A673 (cell line): ENCODE measurements at regions not wholly inside any gene's neighbourhood (a gene's known extent, or its start where the extent isn't known, plus 50 kb on each side); places are given as distances from the start of the nearest gene placed in this dataset.

Experiments
- BruUV-seq: library from RNA; stranded (reverse); fragments of 400-500 nt; replicated peaks from 2 replicates; lab custom pipeline; 2021; lab: Mats Ljungman, UMichigan
- CTCF ChIA-PET: fragments of 300-600 bp; sonication (Branson Sonifier 250); formaldehyde crosslinking; loops from one replicate; lab custom pipeline; 2022; ENCODE audit warnings: antibody characterized with exemption; lab: Charles Lee
- POLR2A ChIA-PET: fragments of 300-600 bp; sonication (Branson Sonifier 250); formaldehyde crosslinking; loops from one replicate; lab custom pipeline; 2022; ENCODE audit warnings: antibody characterized with exemption; ENCODE audit not compliant: low non-redundant PET; lab: Charles Lee
- DNase-seq: peaks from one replicate; pipeline ENCODE4 v3.0.0-alpha.2; 2015; ENCODE audit warnings: low spot score
- H3K27ac ChIP-seq: fragments of 200-600 bp; sonication (generic); 2 replicates; pipeline ENCODE4 v1.5.1; 2016; ENCODE audit warnings: mixed run types, low read depth, mild to moderate bottlenecking, mixed read lengths, antibody characterized with exemption, low read length; ENCODE audit not compliant: poor library complexity, severe bottlenecking
- H3K27me3 ChIP-seq: fragments of 200-600 bp; sonication (generic); replicated peaks from 2 replicates; pipeline ENCODE4 v1.6.1; 2017; ENCODE audit warnings: mixed run types, low read depth, mild to moderate bottlenecking, mixed read lengths, antibody characterized with exemption, low read length; ENCODE audit not compliant: insufficient read depth, poor library complexity
- H3K36me3 ChIP-seq: fragments of 200-600 bp; sonication (generic); 2 replicates; pipeline ENCODE4 v1.6.1; 2016; ENCODE audit warnings: mixed run types, mild to moderate bottlenecking, mixed read lengths, antibody characterized with exemption, low read length; ENCODE audit not compliant: insufficient read depth, poor library complexity, severe bottlenecking
- H3K4me1 ChIP-seq: fragments of 200-600 bp; sonication (generic); 2 replicates; pipeline ENCODE4 v1.6.1; 2017; ENCODE audit warnings: mixed run types, mild to moderate bottlenecking, mixed read lengths, antibody characterized with exemption, low read length; ENCODE audit not compliant: insufficient read depth, poor library complexity, severe bottlenecking
- H3K4me3 ChIP-seq: fragments of 200-600 bp; sonication (generic); 2 replicates; pipeline ENCODE4 v1.5.1; 2016; ENCODE audit warnings: low read depth, mixed run types, mild to moderate bottlenecking, mixed read lengths, low read length; ENCODE audit not compliant: poor library complexity, severe bottlenecking
- H3K9me3 ChIP-seq: fragments of 200-600 bp; sonication (generic); 2 replicates; pipeline ENCODE4 v1.6.1; 2016; ENCODE audit warnings: mixed run types, low read depth, mild to moderate bottlenecking, mixed read lengths, antibody characterized with exemption, low read length; ENCODE audit not compliant: poor library complexity, severe bottlenecking
- EZH2 ChIP-seq: fragments of 200-600 bp; sonication (generic); IDR thresholded peaks from 2 replicates; pipeline ENCODE4 v1.6.1; 2017; ENCODE audit warnings: borderline replicate concordance, low read depth, mild to moderate bottlenecking, mixed read lengths, antibody characterized with exemption, low read length; ENCODE audit not compliant: poor library complexity, severe bottlenecking
- intact Hi-C: fragments of 100-400 bp; cut with micrococcal nuclease; formaldehyde crosslinking; loops from one replicate; pipeline ENCODE4 v1.10.0; 2022; ENCODE audit not compliant: unreplicated experiment
- TF ChIP-seq, protein P1 (sequence below): fragments of 300-800, 200-600 bp; sonication (generic); conservative IDR thresholded peaks from 2 replicates; pipeline ENCODE4 v1.5.1; 2017; ENCODE audit warnings: low read depth, mild to moderate bottlenecking, antibody characterized with exemption, low read length, moderate library complexity, mixed read lengths

DNA sequence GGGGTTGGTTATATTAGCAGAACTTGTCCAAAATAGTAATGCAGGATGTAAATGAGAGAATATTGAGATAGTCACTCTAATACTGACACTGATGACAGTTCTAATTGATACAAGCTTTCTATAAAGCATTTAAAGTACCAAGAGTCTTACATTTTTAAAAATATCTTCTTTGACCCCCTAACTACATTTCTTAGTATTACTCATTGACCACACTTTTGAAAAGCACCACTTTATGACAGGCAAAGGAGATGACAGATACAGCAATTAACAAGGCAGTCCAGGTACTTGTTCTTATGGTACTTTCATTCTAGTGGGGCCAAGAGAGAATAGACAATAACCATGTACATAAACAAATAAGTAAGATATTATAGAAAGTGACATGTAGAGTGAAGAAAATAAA lies 139.4 kb upstream of the EYA4 start:
- Histone ChIP-seq H3K9me3 (no peaks in the 10 kb centered on the region), H3K27me3 (no peaks in the 10 kb centered on the region), H3K4me1 (peaks cover 30% of the 10 kb centered on the region), H3K27ac (no peak overlapping the region), H3K4me3 (no peak overlapping the region), H3K36me3 (no peaks in the 10 kb centered on the region)
- ChIA-PET CTCF (no interaction called here), POLR2A (no interaction called here)
- intact Hi-C loops, result no loop called here
- DNase-seq, result no peak
- BruUV-seq, result no TSS peak
- TF ChIP-seq, protein P1, sequence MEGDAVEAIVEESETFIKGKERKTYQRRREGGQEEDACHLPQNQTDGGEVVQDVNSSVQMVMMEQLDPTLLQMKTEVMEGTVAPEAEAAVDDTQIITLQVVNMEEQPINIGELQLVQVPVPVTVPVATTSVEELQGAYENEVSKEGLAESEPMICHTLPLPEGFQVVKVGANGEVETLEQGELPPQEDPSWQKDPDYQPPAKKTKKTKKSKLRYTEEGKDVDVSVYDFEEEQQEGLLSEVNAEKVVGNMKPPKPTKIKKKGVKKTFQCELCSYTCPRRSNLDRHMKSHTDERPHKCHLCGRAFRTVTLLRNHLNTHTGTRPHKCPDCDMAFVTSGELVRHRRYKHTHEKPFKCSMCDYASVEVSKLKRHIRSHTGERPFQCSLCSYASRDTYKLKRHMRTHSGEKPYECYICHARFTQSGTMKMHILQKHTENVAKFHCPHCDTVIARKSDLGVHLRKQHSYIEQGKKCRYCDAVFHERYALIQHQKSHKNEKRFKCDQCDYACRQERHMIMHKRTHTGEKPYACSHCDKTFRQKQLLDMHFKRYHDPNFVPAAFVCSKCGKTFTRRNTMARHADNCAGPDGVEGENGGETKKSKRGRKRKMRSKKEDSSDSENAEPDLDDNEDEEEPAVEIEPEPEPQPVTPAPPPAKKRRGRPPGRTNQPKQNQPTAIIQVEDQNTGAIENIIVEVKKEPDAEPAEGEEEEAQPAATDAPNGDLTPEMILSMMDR, result no peak
- no peak for TF ChIP-seq EZH2

- Histone ChIP-seq H3K4me3 (no peak overlapping the region), H3K36me3 (no peaks in the 10 kb centered on the region), H3K27me3 (no peaks in the 10 kb centered on the region), H3K9me3 (no peaks in the 10 kb centered on the region), H3K4me1 (peaks cover 12% of the 10 kb centered on the region), H3K27ac (no peak overlapping the region)
- TF ChIP-seq, protein P1, result no peak
- no peak for TF ChIP-seq EZH2
- no TSS peak for BruUV-seq
- ChIA-PET CTCF (no interaction called here), POLR2A (no interaction called here)
- DNase-seq, result no peak
- intact Hi-C loops, result no loop called here
These were observed 134.2 kb upstream of the EYA4 start for GRCh38 chr6:133106934-133107333.

- H3K4me3 ChIP-seq, result no peak overlapping the region
- peak; percentile 26 for DNase-seq
- CTCF ChIA-PET, result no interaction called here
- POLR2A ChIA-PET, result interaction anchor here (0.7 kb wide), 1 partner anchor 668 kb away, joined by 3 read pairs; no protein-coding TSS in a partner anchor
- H3K36me3 ChIP-seq, result no peaks in the 10 kb centered on the region
- TF ChIP-seq, protein P1, result no peak
- TF ChIP-seq EZH2, result no peak
- intact Hi-C loops, result no loop called here
- BruUV-seq, result no TSS peak
- H3K9me3 ChIP-seq, result no peaks in the 10 kb centered on the region
- H3K27me3 ChIP-seq, result no peaks in the 10 kb centered on the region
- peaks cover 12% of the 10 kb centered on the region for H3K4me1 ChIP-seq
- no peak overlapping the region for H3K27ac ChIP-seq
These were observed 132.7 kb upstream of the EYA4 start for GRCh38 chr6:133108419-133108818.
